IPS-20b (cell line): ENCODE measurements at regions not wholly inside any gene's neighbourhood (a gene's known extent, or its start where the extent isn't known, plus 50 kb on each side); places are given as distances from the start of the nearest gene placed in this dataset.

Experiments used
- H3K27ac ChIP-seq: one replicate; pipeline ENCODE4 v1.5.1; 2013; ENCODE audit warnings: low read length
- H3K27me3 ChIP-seq: 2 replicates; pipeline ENCODE4 v1.6.1; 2013; ENCODE audit warnings: mild to moderate bottlenecking, low read length, inconsistent platforms; ENCODE audit not compliant: insufficient read depth
- H3K36me3 ChIP-seq: 2 replicates; pipeline ENCODE4 v1.6.1; 2013; ENCODE audit warnings: low read depth, mild to moderate bottlenecking, inconsistent platforms, low read length, moderate library complexity; ENCODE audit not compliant: insufficient read depth
- H3K4me1 ChIP-seq: 2 replicates; pipeline ENCODE4 v1.6.1; 2013; ENCODE audit warnings: mild to moderate bottlenecking, control low read depth, inconsistent platforms, low read length, moderate library complexity; ENCODE audit not compliant: insufficient read depth
- H3K4me3 ChIP-seq: 2 replicates; pipeline ENCODE4 v1.5.1; 2013; ENCODE audit warnings: mild to moderate bottlenecking, low read length, inconsistent platforms
- H3K9ac ChIP-seq: 2 replicates; pipeline ENCODE4 v1.6.1; 2013; ENCODE audit warnings: low read depth, mild to moderate bottlenecking, inconsistent platforms, low read length, moderate library complexity
- H3K9me3 ChIP-seq: 2 replicates; pipeline ENCODE4 v1.6.1; 2013; ENCODE audit warnings: mild to moderate bottlenecking, low read depth, low read length, inconsistent platforms; ENCODE audit not compliant: insufficient read depth

- Histone ChIP-seq H3K36me3 (no peaks in the 10 kb centered on the region), H3K9ac (no peak overlapping the region), H3K27me3 (no peaks in the 10 kb centered on the region), H3K4me3 (no peak overlapping the region), H3K27ac (no peak overlapping the region), H3K9me3 (no peaks in the 10 kb centered on the region), H3K4me1 (no peaks in the 10 kb centered on the region)
These were observed 642.0 kb downstream of the GALC start for GRCh38 chr14:87351007-87351406.

- no peaks in the 10 kb centered on the region for H3K9me3 ChIP-seq
- H3K27ac ChIP-seq, result no peak overlapping the region
- no peaks in the 10 kb centered on the region for H3K36me3 ChIP-seq
- H3K9ac ChIP-seq, result no peak overlapping the region
- no peak overlapping the region for H3K4me3 ChIP-seq
- H3K4me1 ChIP-seq, result no peaks in the 10 kb centered on the region
- H3K27me3 ChIP-seq, result no peaks in the 10 kb centered on the region
These were observed 643.1 kb downstream of the GALC start for GRCh38 chr14:87349921-87350320.

GRCh38 chr14:87343652-87344051 is 649.3 kb downstream of the GALC start:
- H3K4me1 ChIP-seq, result no peaks in the 10 kb centered on the region
- no peak overlapping the region for H3K9ac ChIP-seq
- no peaks in the 10 kb centered on the region for H3K9me3 ChIP-seq
- H3K4me3 ChIP-seq, result no peak overlapping the region
- no peaks in the 10 kb centered on the region for H3K36me3 ChIP-seq
- no peaks in the 10 kb centered on the region for H3K27me3 ChIP-seq
- H3K27ac ChIP-seq, result no peak overlapping the region

- no peaks in the 10 kb centered on the region for H3K4me1 ChIP-seq
- no peaks in the 10 kb centered on the region for H3K9me3 ChIP-seq
- no peaks in the 10 kb centered on the region for H3K27me3 ChIP-seq
- no peak overlapping the region for H3K4me3 ChIP-seq
- H3K36me3 ChIP-seq, result no peaks in the 10 kb centered on the region
- no peak overlapping the region for H3K9ac ChIP-seq
- H3K27ac ChIP-seq, result no peak overlapping the region
These were observed 657.8 kb downstream of the GALC start for GRCh38 chr14:87334997-87335685.

GRCh38 chr14:87331991-87332390 is 661.0 kb downstream of the GALC start:
- H3K9ac ChIP-seq, result no peak overlapping the region
- no peaks in the 10 kb centered on the region for H3K4me1 ChIP-seq
- no peaks in the 10 kb centered on the region for H3K27me3 ChIP-seq
- H3K4me3 ChIP-seq, result no peak overlapping the region
- no peaks in the 10 kb centered on the region for H3K36me3 ChIP-seq
- H3K9me3 ChIP-seq, result no peaks in the 10 kb centered on the region
- no peak overlapping the region for H3K27ac ChIP-seq

- Histone ChIP-seq H3K9ac (no peak overlapping the region), H3K27me3 (no peaks in the 10 kb centered on the region), H3K27ac (no peak overlapping the region), H3K9me3 (no peaks in the 10 kb centered on the region), H3K4me3 (no peak overlapping the region), H3K36me3 (no peaks in the 10 kb centered on the region), H3K4me1 (no peaks in the 10 kb centered on the region)
These were observed 667.2 kb downstream of the GALC start for GRCh38 chr14:87325741-87326140.

- no peak overlapping the region for H3K9ac ChIP-seq
- no peaks in the 10 kb centered on the region for H3K4me1 ChIP-seq
- no peaks in the 10 kb centered on the region for H3K27me3 ChIP-seq
- H3K9me3 ChIP-seq, result no peaks in the 10 kb centered on the region
- no peaks in the 10 kb centered on the region for H3K36me3 ChIP-seq
- H3K27ac ChIP-seq, result no peak overlapping the region
- no peak overlapping the region for H3K4me3 ChIP-seq
These were observed 669.8 kb downstream of the GALC start for GRCh38 chr14:87323191-87323590.

- Histone ChIP-seq H3K27ac (no peak overlapping the region), H3K9me3 (no peaks in the 10 kb centered on the region), H3K36me3 (no peaks in the 10 kb centered on the region), H3K4me3 (no peak overlapping the region), H3K27me3 (no peaks in the 10 kb centered on the region), H3K4me1 (no peaks in the 10 kb centered on the region), H3K9ac (no peak overlapping the region)
These were observed 671.4 kb downstream of the GALC start for GRCh38 chr14:87321548-87321947.

GRCh38 chr14:87312894-87313205 is 680.1 kb downstream of the GALC start:
- Histone ChIP-seq H3K27me3 (no peaks in the 10 kb centered on the region), H3K4me3 (no peak overlapping the region), H3K9me3 (no peaks in the 10 kb centered on the region), H3K9ac (no peak overlapping the region), H3K4me1 (no peaks in the 10 kb centered on the region), H3K27ac (no peak overlapping the region), H3K36me3 (no peaks in the 10 kb centered on the region)

- H3K9ac ChIP-seq, result no peak overlapping the region
- no peaks in the 10 kb centered on the region for H3K9me3 ChIP-seq
- no peaks in the 10 kb centered on the region for H3K4me1 ChIP-seq
- no peaks in the 10 kb centered on the region for H3K36me3 ChIP-seq
- H3K4me3 ChIP-seq, result no peak overlapping the region
- no peak overlapping the region for H3K27ac ChIP-seq
- H3K27me3 ChIP-seq, result no peaks in the 10 kb centered on the region
These were observed 680.7 kb downstream of the GALC start for GRCh38 chr14:87312169-87312893.

- Histone ChIP-seq H3K36me3 (no peaks in the 10 kb centered on the region), H3K9me3 (no peaks in the 10 kb centered on the region), H3K27me3 (no peaks in the 10 kb centered on the region), H3K4me3 (no peak overlapping the region), H3K4me1 (no peaks in the 10 kb centered on the region), H3K9ac (no peak overlapping the region), H3K27ac (no peak overlapping the region)
These were observed 683.4 kb downstream of the GALC start for GRCh38 chr14:87309557-87309956.

- H3K27me3 ChIP-seq, result no peaks in the 10 kb centered on the region
- H3K4me1 ChIP-seq, result no peaks in the 10 kb centered on the region
- H3K36me3 ChIP-seq, result no peaks in the 10 kb centered on the region
- no peaks in the 10 kb centered on the region for H3K9me3 ChIP-seq
- H3K4me3 ChIP-seq, result no peak overlapping the region
- no peak overlapping the region for H3K9ac ChIP-seq
- no peak overlapping the region for H3K27ac ChIP-seq
These were observed 686.4 kb downstream of the GALC start for GRCh38 chr14:87306409-87307168.
